ENCODE measurements at regions not wholly inside any gene's neighbourhood (a gene's known extent, or its start where the extent isn't known, plus 50 kb on each side); places are given as distances from the start of the nearest gene placed in this dataset.

DNA sequence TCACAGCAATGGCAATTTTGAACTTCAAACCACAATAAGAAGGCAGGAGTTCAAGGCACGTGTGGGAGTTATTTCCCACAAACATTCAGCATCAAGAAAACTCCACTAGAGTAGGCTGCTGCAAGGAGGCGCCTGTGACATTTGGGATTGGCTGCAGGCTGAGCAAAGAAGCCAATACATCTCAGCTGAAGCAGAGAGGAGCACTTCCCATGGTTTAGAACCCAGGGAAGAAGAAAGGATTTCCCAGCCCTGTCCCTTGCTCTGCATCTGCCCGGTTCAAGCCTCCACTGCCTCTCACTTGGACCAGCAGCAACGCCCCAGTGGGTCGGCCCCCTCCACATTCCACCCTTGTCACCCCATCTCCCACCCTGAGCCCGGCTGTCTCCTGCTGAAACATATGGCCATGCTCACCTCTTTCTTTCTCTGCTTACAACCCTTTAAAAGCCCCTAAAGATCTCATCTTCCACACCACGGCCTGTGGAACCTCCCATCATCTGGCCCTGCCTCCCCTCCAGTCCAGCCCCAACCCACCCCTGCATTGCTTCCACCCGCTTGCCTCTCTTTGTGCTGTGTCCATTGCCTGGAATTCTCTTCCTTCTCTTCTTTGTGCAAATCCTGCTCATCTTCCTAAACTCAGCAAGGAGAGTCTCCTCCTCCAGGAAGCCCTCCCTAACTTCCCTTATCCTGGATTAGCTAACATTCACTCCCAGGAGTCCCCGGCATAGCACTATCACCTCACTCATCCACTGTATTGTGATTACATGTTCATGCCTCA lies 128.3 kb downstream of the ANKRD60 start:
- TF ChIP-seq CTCF (IDR thresholded peaks at IDR 0.05; ENCODE audit: low read depth, low read length): no peak
- in situ Hi-C loops (cut with HindIII; ENCODE audit: low sequenced_read_pairs): no loop called here
- no peak for DNase-seq (ENCODE audit: low read depth, low spot score)
- no peak overlapping the region for H3K4me3 ChIP-seq (ENCODE audit: low read depth, low read length)

DNA sequence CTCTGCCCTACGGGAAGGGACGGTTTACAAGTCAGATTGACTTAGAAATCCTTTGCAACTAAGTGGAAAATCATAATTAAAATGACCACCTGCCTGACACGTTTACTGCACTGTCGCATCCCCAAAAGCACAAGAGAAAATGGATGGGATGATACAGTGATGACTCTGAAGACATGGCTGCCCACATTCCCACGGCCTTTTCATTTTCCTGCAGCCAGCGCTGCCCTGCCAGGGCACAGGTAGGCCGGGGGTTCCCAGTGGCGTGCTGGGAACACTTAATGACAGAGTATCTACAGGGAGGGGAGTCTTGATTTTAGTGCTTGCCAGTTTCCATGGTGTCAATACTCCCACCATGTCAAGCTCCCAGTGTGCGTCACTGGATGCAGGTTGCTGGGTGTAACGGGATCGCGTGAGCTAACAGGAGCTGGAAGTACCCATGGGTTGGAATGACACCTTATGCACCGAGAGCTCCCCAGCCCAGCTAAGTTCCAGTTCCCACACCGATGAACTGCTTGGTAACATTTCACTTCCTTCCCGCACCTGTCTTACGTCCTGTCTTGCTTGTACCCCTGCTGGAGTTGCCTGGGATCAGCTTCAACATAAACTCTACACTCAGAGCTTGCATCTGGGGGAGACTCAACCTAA lies 129.0 kb downstream of the ANKRD60 start:
- H3K4me3 ChIP-seq (ENCODE audit: low read depth, low read length): no peak overlapping the region
- no peak for TF ChIP-seq CTCF (IDR thresholded peaks at IDR 0.05; ENCODE audit: low read depth, low read length)
- in situ Hi-C loops (cut with HindIII; ENCODE audit: low sequenced_read_pairs): no loop called here
- no peak for DNase-seq (ENCODE audit: low read depth, low spot score)

- H3K4me3 ChIP-seq (ENCODE audit: low read depth, low read length): no peak overlapping the region
- in situ Hi-C loops (cut with HindIII; ENCODE audit: low sequenced_read_pairs): no loop called here
- no peak for DNase-seq (ENCODE audit: low read depth, low spot score)
- TF ChIP-seq CTCF (IDR thresholded peaks at IDR 0.05; ENCODE audit: low read depth, low read length): no peak
These were observed 129.9 kb downstream of the ANKRD60 start for GRCh38 chr20:58098571-58098970.

DNA sequence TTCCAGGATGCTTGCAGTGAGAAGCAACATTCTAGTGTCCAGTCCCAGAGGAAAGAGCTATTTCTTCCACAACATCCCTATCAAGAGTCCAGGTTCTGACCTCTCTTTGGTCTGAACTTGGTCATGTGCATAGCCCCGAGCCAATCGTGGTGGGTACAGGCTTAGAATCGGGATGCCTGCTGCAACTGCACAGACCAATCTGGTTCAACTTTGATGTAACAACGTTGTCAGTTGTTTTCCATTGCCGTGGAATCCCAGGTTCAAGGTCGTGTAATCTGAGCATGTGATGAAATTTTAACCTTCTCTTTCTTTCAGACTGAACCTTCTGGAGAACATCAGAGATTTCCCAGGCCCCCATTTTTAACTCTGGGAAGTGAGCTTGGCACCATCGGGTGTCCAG lies 130.5 kb downstream of the ANKRD60 start:
- no peak for TF ChIP-seq CTCF (IDR thresholded peaks at IDR 0.05; ENCODE audit: low read depth, low read length)
- DNase-seq (ENCODE audit: low read depth, low spot score): no peak
- H3K4me3 ChIP-seq (ENCODE audit: low read depth, low read length): no peak overlapping the region
- in situ Hi-C loops (cut with HindIII; ENCODE audit: low sequenced_read_pairs): no loop called here

GRCh38 chr20:58097429-58097828 lies 131.0 kb downstream of the ANKRD60 start:
- no peak for TF ChIP-seq CTCF (IDR thresholded peaks at IDR 0.05; ENCODE audit: low read depth, low read length)
- in situ Hi-C loops (cut with HindIII; ENCODE audit: low sequenced_read_pairs): no loop called here
- H3K4me3 ChIP-seq (ENCODE audit: low read depth, low read length): no peak overlapping the region
- DNase-seq (ENCODE audit: low read depth, low spot score): no peak

DNA sequence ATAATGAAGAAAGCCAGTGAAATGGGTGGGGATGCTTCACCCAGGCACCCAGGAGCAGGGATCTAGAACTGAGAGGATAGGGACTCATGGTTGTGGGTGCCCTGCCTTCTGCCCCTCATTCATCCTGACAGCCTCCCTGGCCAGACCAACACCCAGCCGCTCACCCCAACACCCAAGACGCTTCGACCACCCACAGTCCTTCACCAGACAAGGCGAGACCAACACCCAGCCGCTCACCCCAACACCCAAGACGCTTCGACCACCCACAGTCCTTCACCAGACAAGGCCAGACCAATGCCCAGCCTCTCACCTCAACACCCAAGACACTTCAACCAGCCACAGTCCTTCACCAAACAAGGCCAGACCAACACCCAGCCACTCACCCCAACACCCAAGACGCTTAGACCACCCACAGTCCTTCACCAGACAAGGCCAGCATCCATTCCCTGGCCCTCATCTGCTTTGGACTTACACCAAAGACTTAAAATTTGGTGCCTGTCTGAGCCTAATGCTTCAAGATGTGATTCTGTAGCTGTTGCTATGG lies 131.5 kb downstream of the ANKRD60 start:
- no peak for TF ChIP-seq CTCF (IDR thresholded peaks at IDR 0.05; ENCODE audit: low read depth, low read length)

More for the DNA sequence above, 131.5 kb downstream of the ANKRD60 start:
- in situ Hi-C loops (cut with HindIII; ENCODE audit: low sequenced_read_pairs): no loop called here
- DNase-seq (ENCODE audit: low read depth, low spot score): no peak
- H3K4me3 ChIP-seq (ENCODE audit: low read depth, low read length): no peak overlapping the region
